ENCODE measurements at regions not wholly inside any gene's neighbourhood (a gene's known extent, or its start where the extent isn't known, plus 50 kb on each side); places are given as distances from the start of the nearest gene placed in this dataset.

GRCh38 chr5:5794118-5794560, 371.7 kb downstream of the ICE1 start:
- TF ChIP-seq CTCF (IDR thresholded peaks at IDR 0.05; ENCODE audit: borderline replicate concordance, extremely low read depth, low read length, poor library complexity, severe bottlenecking) (no peak), EZH2 (IDR thresholded peaks at IDR 0.05; ENCODE audit: borderline replicate concordance, low read depth, low read length, severe bottlenecking) (no peak)
